MG63 (cell line): ENCODE measurements at regions not wholly inside any gene's neighbourhood (a gene's known extent, or its start where the extent isn't known, plus 50 kb on each side); places are given as distances from the start of the nearest gene placed in this dataset.

ENCODE experiments used
- DNase-seq: peaks from one replicate; pipeline ENCODE4 v3.0.0-alpha.2; 2020
- H3K27me3 ChIP-seq: fragments of 250-450 bp; sonication (Bioruptor Pico); 2 replicates; pipeline ENCODE4 v1.5.1; 2020; ENCODE audit warnings: mild to moderate bottlenecking, moderate library complexity
- H3K36me3 ChIP-seq: fragments of 250-450 bp; sonication (Bioruptor Pico); 2 replicates; pipeline ENCODE4 v1.5.1; 2020; ENCODE audit warnings: mild to moderate bottlenecking, moderate library complexity
- H3K4me3 ChIP-seq: fragments of 250-450 bp; sonication (Bioruptor Pico); 2 replicates; pipeline ENCODE4 v1.5.1; 2020; ENCODE audit warnings: mild to moderate bottlenecking, moderate library complexity
- H3K9me3 ChIP-seq: fragments of 250-450 bp; sonication (Bioruptor Pico); 2 replicates; pipeline ENCODE4 v1.5.1; 2020; ENCODE audit warnings: mild to moderate bottlenecking, moderate library complexity

GRCh38 chr6:21506126-21506525, 87.4 kb upstream of the SOX4 start:
- Histone ChIP-seq H3K9me3 (no peaks in the 10 kb centered on the region), H3K27me3 (no peaks in the 10 kb centered on the region), H3K36me3 (no peaks in the 10 kb centered on the region), H3K4me3 (no peak overlapping the region)
- no peak for DNase-seq

GRCh38 chr6:21507811-21508210, 85.7 kb upstream of the SOX4 start:
- DNase-seq, result no peak
- Histone ChIP-seq H3K9me3 (no peaks in the 10 kb centered on the region), H3K4me3 (no peak overlapping the region), H3K27me3 (no peaks in the 10 kb centered on the region), H3K36me3 (no peaks in the 10 kb centered on the region)

- Histone ChIP-seq H3K36me3 (no peaks in the 10 kb centered on the region), H3K4me3 (no peak overlapping the region), H3K27me3 (no peaks in the 10 kb centered on the region), H3K9me3 (no peaks in the 10 kb centered on the region)
- DNase-seq, result no peak
Observed at GRCh38 chr6:21508753-21509152, 84.8 kb upstream of the SOX4 start.

- no peaks in the 10 kb centered on the region for H3K36me3 ChIP-seq
- H3K27me3 ChIP-seq, result no peaks in the 10 kb centered on the region
- no peak overlapping the region for H3K4me3 ChIP-seq
- no peaks in the 10 kb centered on the region for H3K9me3 ChIP-seq
- no peak for DNase-seq
Observed at GRCh38 chr6:21511891-21512550, 81.5 kb upstream of the SOX4 start.

- Histone ChIP-seq H3K4me3 (no peak overlapping the region), H3K9me3 (no peaks in the 10 kb centered on the region), H3K27me3 (no peaks in the 10 kb centered on the region)
Observed at GRCh38 chr6:21514288-21514687, 79.3 kb upstream of the SOX4 start.

GRCh38 chr6:21518317-21518716, 75.2 kb upstream of the SOX4 start:
- Histone ChIP-seq H3K36me3 (no peaks in the 10 kb centered on the region), H3K9me3 (no peaks in the 10 kb centered on the region), H3K27me3 (no peaks in the 10 kb centered on the region), H3K4me3 (no peak overlapping the region)
- DNase-seq, result no peak

More at GRCh38 chr6:21514288-21514687, 79.3 kb upstream of the SOX4 start:
- no peaks in the 10 kb centered on the region for H3K36me3 ChIP-seq
- DNase-seq, result no peak

GRCh38 chr6:21519642-21520041, 73.9 kb upstream of the SOX4 start:
- no peak overlapping the region for H3K4me3 ChIP-seq
- H3K36me3 ChIP-seq, result no peaks in the 10 kb centered on the region
- no peaks in the 10 kb centered on the region for H3K27me3 ChIP-seq
- DNase-seq, result no peak
- H3K9me3 ChIP-seq, result no peaks in the 10 kb centered on the region

GRCh38 chr6:21521276-21521675, 72.3 kb upstream of the SOX4 start:
- no peak for DNase-seq
- H3K4me3 ChIP-seq, result no peak overlapping the region
- no peaks in the 10 kb centered on the region for H3K9me3 ChIP-seq
- H3K36me3 ChIP-seq, result no peaks in the 10 kb centered on the region
- H3K27me3 ChIP-seq, result no peaks in the 10 kb centered on the region

- no peaks in the 10 kb centered on the region for H3K36me3 ChIP-seq
Observed at GRCh38 chr6:21522143-21522747, 71.3 kb upstream of the SOX4 start.

GRCh38 chr6:21522797-21523456, 70.6 kb upstream of the SOX4 start:
- no peak for DNase-seq
- Histone ChIP-seq H3K4me3 (no peak overlapping the region), H3K9me3 (no peaks in the 10 kb centered on the region), H3K27me3 (no peaks in the 10 kb centered on the region), H3K36me3 (no peaks in the 10 kb centered on the region)

More at GRCh38 chr6:21522143-21522747, 71.3 kb upstream of the SOX4 start:
- no peaks in the 10 kb centered on the region for H3K27me3 ChIP-seq
- no peak overlapping the region for H3K4me3 ChIP-seq
- no peak for DNase-seq
- H3K9me3 ChIP-seq, result no peaks in the 10 kb centered on the region

- no peaks in the 10 kb centered on the region for H3K9me3 ChIP-seq
- no peaks in the 10 kb centered on the region for H3K36me3 ChIP-seq
- no peak overlapping the region for H3K4me3 ChIP-seq
- no peak for DNase-seq
- H3K27me3 ChIP-seq, result no peaks in the 10 kb centered on the region
Observed at GRCh38 chr6:21523652-21524051, 69.9 kb upstream of the SOX4 start.

GRCh38 chr6:21524201-21524600, 69.3 kb upstream of the SOX4 start:
- H3K27me3 ChIP-seq, result no peaks in the 10 kb centered on the region
- H3K4me3 ChIP-seq, result no peak overlapping the region
- DNase-seq, result no peak
- no peaks in the 10 kb centered on the region for H3K9me3 ChIP-seq
- no peaks in the 10 kb centered on the region for H3K36me3 ChIP-seq

- no peak for DNase-seq
- H3K27me3 ChIP-seq, result no peaks in the 10 kb centered on the region
- H3K9me3 ChIP-seq, result no peaks in the 10 kb centered on the region
- no peak overlapping the region for H3K4me3 ChIP-seq
- no peaks in the 10 kb centered on the region for H3K36me3 ChIP-seq
Observed at GRCh38 chr6:21526974-21527373, 66.6 kb upstream of the SOX4 start.

- Histone ChIP-seq H3K9me3 (no peaks in the 10 kb centered on the region), H3K36me3 (no peaks in the 10 kb centered on the region), H3K4me3 (no peak overlapping the region), H3K27me3 (no peaks in the 10 kb centered on the region)
- no peak for DNase-seq
Observed at GRCh38 chr6:21527731-21528130, 65.8 kb upstream of the SOX4 start.

GRCh38 chr6:21529431-21529830, 64.1 kb upstream of the SOX4 start:
- H3K36me3 ChIP-seq, result no peaks in the 10 kb centered on the region
- H3K4me3 ChIP-seq, result no peak overlapping the region
- no peaks in the 10 kb centered on the region for H3K9me3 ChIP-seq
- no peak for DNase-seq
- no peaks in the 10 kb centered on the region for H3K27me3 ChIP-seq

GRCh38 chr6:21531393-21531792, 62.2 kb upstream of the SOX4 start:
- Histone ChIP-seq H3K36me3 (no peaks in the 10 kb centered on the region), H3K9me3 (no peaks in the 10 kb centered on the region), H3K4me3 (no peak overlapping the region), H3K27me3 (no peaks in the 10 kb centered on the region)
- no peak for DNase-seq

GRCh38 chr6:21533678-21534077, 59.9 kb upstream of the SOX4 start:
- Histone ChIP-seq H3K9me3 (no peaks in the 10 kb centered on the region), H3K4me3 (no peak overlapping the region), H3K36me3 (no peaks in the 10 kb centered on the region), H3K27me3 (no peaks in the 10 kb centered on the region)
- no peak for DNase-seq

- Histone ChIP-seq H3K36me3 (no peaks in the 10 kb centered on the region), H3K27me3 (no peaks in the 10 kb centered on the region), H3K9me3 (no peaks in the 10 kb centered on the region), H3K4me3 (no peak overlapping the region)
- DNase-seq, result no peak
Observed at GRCh38 chr6:21536280-21536766, 57.2 kb upstream of the SOX4 start.
